Neural cell (in vitro differentiated cells): ENCODE measurements at regions not wholly inside any gene's neighbourhood (a gene's known extent, or its start where the extent isn't known, plus 50 kb on each side); places are given as distances from the start of the nearest gene placed in this dataset.

Experiments
- H2AFZ ChIP-seq: fragments of 200-600, 300-800 bp; sonication (generic), shearing (Covaris generic); 2 replicates; pipeline ENCODE4 v1.6.0; 2014; ENCODE audit warnings: low read depth, mild to moderate bottlenecking, antibody characterized with exemption, low read length, moderate library complexity
- H3F3A ChIP-seq: fragments of 200-600 bp; shearing (Covaris generic); 2 replicates; pipeline ENCODE4 v1.6.1; 2016; ENCODE audit warnings: mild to moderate bottlenecking, moderate library complexity, mixed read lengths, antibody characterized with exemption, low read length; ENCODE audit not compliant: insufficient read depth, poor library complexity, severe bottlenecking
- H3K27ac ChIP-seq: fragments of 200-600, 300-800 bp; sonication (generic), shearing (Covaris generic); 2 replicates; pipeline ENCODE4 v1.5.1; 2014; ENCODE audit warnings: mild to moderate bottlenecking, low read length, moderate library complexity
- H3K27me3 ChIP-seq: fragments of 300-800, 200-600 bp; sonication (generic), shearing (Covaris generic); 2 replicates; pipeline ENCODE4 v1.6.0; 2014; ENCODE audit warnings: mild to moderate bottlenecking, low read depth, low read length, moderate library complexity; ENCODE audit not compliant: insufficient read depth
- H3K36me3 ChIP-seq: fragments of 300-800, 200-600 bp; sonication (generic), shearing (Covaris generic); 2 replicates; pipeline ENCODE4 v1.5.1; 2014; ENCODE audit warnings: mild to moderate bottlenecking, antibody characterized with exemption, low read length, moderate library complexity; ENCODE audit not compliant: insufficient read depth
- H3K4me2 ChIP-seq: fragments of 300-800, 200-600 bp; sonication (generic), shearing (Covaris generic); 2 replicates; pipeline ENCODE4 v1.6.0; 2014; ENCODE audit warnings: mild to moderate bottlenecking, low read length
- H3K4me3 ChIP-seq: fragments of 300-800, 200-600 bp; sonication (generic), shearing (Covaris generic); 2 replicates; pipeline ENCODE4 v1.5.1; 2014; ENCODE audit warnings: mild to moderate bottlenecking, low read length, moderate library complexity
- H3K79me2 ChIP-seq: fragments of 200-600 bp; shearing (Covaris generic); replicated peaks from 2 replicates; pipeline ENCODE4 v1.6.0; 2014; ENCODE audit warnings: mild to moderate bottlenecking, low read length, moderate library complexity; ENCODE audit not compliant: insufficient read depth
- H3K9ac ChIP-seq: fragments of 300-800, 200-600 bp; sonication (generic), shearing (Covaris generic); 2 replicates; pipeline ENCODE4 v1.6.1; 2016; ENCODE audit warnings: mild to moderate bottlenecking, low read length, mixed read lengths
- H3K9me2 ChIP-seq: fragments of 200-600 bp; shearing (Covaris generic); 2 replicates; pipeline ENCODE4 v1.6.1; 2016; ENCODE audit warnings: mild to moderate bottlenecking, low read length, mixed read lengths; ENCODE audit not compliant: insufficient read depth
- H3K9me3 ChIP-seq: fragments of 200-600, 300-800 bp; sonication (generic), shearing (Covaris generic); 2 replicates; pipeline ENCODE4 v1.6.1; 2016; ENCODE audit warnings: mild to moderate bottlenecking, mixed run types, low read length, moderate library complexity, mixed read lengths
- H4K20me1 ChIP-seq: fragments of 200-600 bp; shearing (Covaris generic); 2 replicates; pipeline ENCODE4 v1.6.1; 2016; ENCODE audit warnings: mild to moderate bottlenecking, mixed run types; ENCODE audit not compliant: insufficient read depth
- CTCF ChIP-seq: fragments of 450-650 bp; IDR thresholded peaks from 2 replicates; pipeline ENCODE4 v1.5.1; 2014; ENCODE audit warnings: antibody characterized with exemption, mild to moderate bottlenecking, moderate library complexity; ENCODE audit not compliant: poor library complexity, severe bottlenecking
- EP300 ChIP-seq: fragments of 450-650 bp; conservative IDR thresholded peaks from 2 replicates; pipeline ENCODE4 v1.6.1; 2014; ENCODE audit warnings: antibody characterized with exemption, mild to moderate bottlenecking, moderate library complexity; ENCODE audit not compliant: poor library complexity, severe bottlenecking
- EZH2 ChIP-seq: fragments of 200-600, 300-800 bp; shearing (Covaris generic), sonication (generic); IDR thresholded peaks from 2 replicates; pipeline ENCODE4 v1.6.1; 2014; ENCODE audit warnings: antibody characterized with exemption, low read length, borderline replicate concordance, mild to moderate bottlenecking; ENCODE audit not compliant: insufficient read depth, poor library complexity, severe bottlenecking
- MXI1 ChIP-seq: fragments of 450-650 bp; conservative IDR thresholded peaks from 2 replicates; pipeline ENCODE4 v1.6.1; 2014; ENCODE audit warnings: antibody characterized with exemption, mild to moderate bottlenecking; ENCODE audit not compliant: poor library complexity, severe bottlenecking
- POLR2AphosphoS5 ChIP-seq: IDR thresholded peaks from 2 replicates; pipeline ENCODE4 v1.6.1; 2012
- RAD21 ChIP-seq: fragments of 450-650 bp; conservative IDR thresholded peaks from 2 replicates; pipeline ENCODE4 v1.6.1; 2014; ENCODE audit warnings: antibody characterized with exemption, mild to moderate bottlenecking, moderate library complexity
- REST ChIP-seq: IDR thresholded peaks from 2 replicates; pipeline ENCODE4 v1.6.1; 2012; ENCODE audit warnings: borderline replicate concordance
- TAF1 ChIP-seq: IDR thresholded peaks from 2 replicates; pipeline ENCODE4 v1.6.1; 2012; ENCODE audit warnings: low read depth

- no peaks in the 10 kb centered on the region for H3K9me2 ChIP-seq
- H3K4me2 ChIP-seq, result no peak overlapping the region
- no peaks in the 10 kb centered on the region for H3K36me3 ChIP-seq
- no peak for TF ChIP-seq EZH2
- no peak for TF ChIP-seq CTCF
- TF ChIP-seq EP300, result no peak
- TF ChIP-seq TAF1, result no peak
- no peak for TF ChIP-seq MXI1
- no peak for TF ChIP-seq REST
- no peak for TF ChIP-seq RAD21
- H3K9me3 ChIP-seq, result no peaks in the 10 kb centered on the region
- no peak overlapping the region for H3K9ac ChIP-seq
- H2AFZ ChIP-seq, result no peak overlapping the region
- no peaks in the 10 kb centered on the region for H3F3A ChIP-seq
- H3K79me2 ChIP-seq, result no peaks in the 10 kb centered on the region
- H3K27ac ChIP-seq, result no peak overlapping the region
- H3K27me3 ChIP-seq, result no peaks in the 10 kb centered on the region
- no peak overlapping the region for H3K4me3 ChIP-seq
- H4K20me1 ChIP-seq, result no peaks in the 10 kb centered on the region
Observed at GRCh38 chr4:134807231-134807745, 605.7 kb upstream of the PABPC4L start.

- no peaks in the 10 kb centered on the region for H3K9me2 ChIP-seq
- H3K9ac ChIP-seq, result no peak overlapping the region
- H3F3A ChIP-seq, result no peaks in the 10 kb centered on the region
- H4K20me1 ChIP-seq, result no peaks in the 10 kb centered on the region
- no peaks in the 10 kb centered on the region for H3K27me3 ChIP-seq
- TF ChIP-seq TAF1, result no peak
- no peak for TF ChIP-seq EP300
- TF ChIP-seq RAD21, result no peak
- no peak for TF ChIP-seq MXI1
- no peak for TF ChIP-seq POLR2AphosphoS5
- H3K79me2 ChIP-seq, result no peaks in the 10 kb centered on the region
- no peak overlapping the region for H3K4me2 ChIP-seq
- H3K9me3 ChIP-seq, result no peaks in the 10 kb centered on the region
- H2AFZ ChIP-seq, result no peak overlapping the region
- H3K36me3 ChIP-seq, result no peaks in the 10 kb centered on the region
- H3K27ac ChIP-seq, result no peak overlapping the region
- H3K4me3 ChIP-seq, result no peak overlapping the region
Observed at GRCh38 chr4:134798573-134798972, 597.0 kb upstream of the PABPC4L start.

- H3K27me3 ChIP-seq, result no peaks in the 10 kb centered on the region
- no peaks in the 10 kb centered on the region for H4K20me1 ChIP-seq
- no peaks in the 10 kb centered on the region for H3F3A ChIP-seq
- no peaks in the 10 kb centered on the region for H3K79me2 ChIP-seq
- no peaks in the 10 kb centered on the region for H3K36me3 ChIP-seq
- TF ChIP-seq CTCF, result no peak
- TF ChIP-seq MXI1, result no peak
- H3K4me3 ChIP-seq, result no peak overlapping the region
- H3K9me2 ChIP-seq, result no peaks in the 10 kb centered on the region
- H3K4me2 ChIP-seq, result no peak overlapping the region
- H3K9me3 ChIP-seq, result no peaks in the 10 kb centered on the region
- H2AFZ ChIP-seq, result no peak overlapping the region
- H3K9ac ChIP-seq, result no peak overlapping the region
- H3K27ac ChIP-seq, result no peak overlapping the region
Observed at GRCh38 chr4:134787315-134787714, 585.7 kb upstream of the PABPC4L start.
